ENCODE measurements at regions not wholly inside any gene's neighbourhood (a gene's known extent, or its start where the extent isn't known, plus 50 kb on each side); places are given as distances from the start of the nearest gene placed in this dataset.
"Not testable (repeated sequence)": the region's sequence is repeated elsewhere in the genome, so short reads cannot be mapped to it uniquely, and the experiment has no call there.

DNA sequence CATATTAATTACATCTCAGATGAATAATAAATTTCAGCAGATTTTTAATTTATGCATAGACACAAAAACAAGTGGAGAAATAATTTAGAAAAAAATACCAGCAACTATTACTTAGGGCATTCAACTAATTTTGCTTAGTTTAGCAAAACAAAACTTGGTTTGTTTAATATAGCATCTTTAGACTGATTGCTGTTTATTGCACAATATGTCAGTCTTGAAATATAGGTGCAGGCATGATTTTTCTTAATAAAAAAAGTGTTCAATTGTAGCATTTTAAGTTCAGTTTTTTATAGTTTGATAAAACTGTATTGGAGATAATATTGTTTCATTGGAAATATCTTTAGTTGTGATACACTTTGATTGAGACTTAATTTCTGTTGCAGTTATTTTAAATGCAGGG, 161.2 kb upstream of the KCNH8 start:
- DNase-seq, result no peak

DNA sequence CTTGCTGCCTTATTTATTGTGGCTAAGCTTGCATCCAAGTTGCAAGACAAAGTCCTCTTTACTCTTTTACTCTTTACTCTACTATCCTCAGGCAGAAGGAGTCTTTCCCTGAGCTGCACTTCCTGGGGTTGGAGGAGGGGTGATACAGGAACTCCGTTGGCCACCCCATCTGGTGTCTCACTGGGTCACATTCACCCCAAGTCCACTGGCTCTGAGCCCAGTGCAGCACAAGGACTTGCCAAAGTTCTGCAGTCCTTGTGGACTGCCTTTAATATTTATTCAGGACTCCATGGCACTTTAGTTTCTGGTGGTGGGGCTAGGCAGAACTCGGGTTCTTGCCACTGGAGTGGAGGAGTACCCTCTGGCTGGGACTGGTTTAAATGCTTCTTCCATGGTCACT, 165.4 kb upstream of the KCNH8 start:
- DNase-seq, result no peak

DNA sequence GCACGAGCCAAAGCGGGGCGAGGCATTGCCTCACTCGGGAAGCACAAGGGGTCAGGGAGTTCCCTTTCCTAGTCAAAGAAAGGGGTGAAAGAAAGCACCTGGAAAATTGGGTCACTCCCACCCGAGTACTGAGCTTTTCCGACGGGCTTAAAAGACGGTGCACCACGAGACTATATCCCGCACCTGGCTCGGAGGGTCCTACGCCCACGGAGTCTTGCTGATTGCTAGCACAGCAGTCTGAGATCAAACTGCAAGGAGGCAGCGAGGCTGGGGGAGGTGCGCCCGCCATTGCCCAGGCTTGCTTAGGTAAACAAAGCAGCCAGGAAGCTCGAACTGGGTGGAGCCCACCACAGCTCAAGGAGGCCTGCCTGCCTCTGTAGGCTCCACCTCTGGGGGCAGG, 172.2 kb upstream of the KCNH8 start:
- DNase-seq, result not testable (repeated sequence)

DNA sequence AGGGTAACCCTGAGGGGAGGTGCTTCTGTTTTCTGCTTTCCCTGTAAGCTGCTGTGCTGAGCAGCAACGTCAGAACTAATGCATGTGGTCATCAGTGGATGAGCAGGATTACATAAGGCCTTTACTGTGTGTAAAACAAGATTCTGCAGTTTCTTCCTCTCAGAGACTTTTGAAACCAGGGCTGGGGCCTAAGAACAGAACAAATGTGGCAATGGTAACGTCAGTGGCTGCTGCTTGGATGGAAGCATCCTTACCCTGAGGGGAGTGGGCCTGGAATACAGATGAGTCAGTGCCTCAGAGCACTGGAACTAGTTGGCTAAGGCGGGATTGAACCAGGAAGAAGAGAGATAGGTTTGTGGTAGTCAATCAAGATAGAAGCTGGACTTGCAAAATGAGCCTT, 180.2 kb upstream of the KCNH8 start:
- DNase-seq, result no peak

DNA sequence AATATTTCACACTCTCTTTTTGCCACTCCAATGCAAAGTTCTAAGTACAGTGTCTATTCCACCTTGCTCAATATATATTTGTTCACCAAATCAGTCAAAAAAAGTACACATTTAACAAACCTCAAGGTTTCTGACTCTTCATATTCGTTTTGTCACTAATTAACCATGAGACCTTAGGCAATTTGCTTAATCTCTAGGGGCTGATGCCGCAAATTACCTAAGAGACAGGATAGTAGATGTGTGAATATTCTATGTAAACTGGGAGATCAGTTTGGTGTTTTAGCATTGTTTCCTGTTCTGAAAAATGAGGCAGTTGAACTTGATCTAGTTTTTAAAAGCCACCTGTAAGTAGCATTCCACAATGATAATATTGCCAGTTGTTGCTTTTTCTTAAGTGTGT, 182.5 kb upstream of the KCNH8 start:
- no peak for DNase-seq

DNA sequence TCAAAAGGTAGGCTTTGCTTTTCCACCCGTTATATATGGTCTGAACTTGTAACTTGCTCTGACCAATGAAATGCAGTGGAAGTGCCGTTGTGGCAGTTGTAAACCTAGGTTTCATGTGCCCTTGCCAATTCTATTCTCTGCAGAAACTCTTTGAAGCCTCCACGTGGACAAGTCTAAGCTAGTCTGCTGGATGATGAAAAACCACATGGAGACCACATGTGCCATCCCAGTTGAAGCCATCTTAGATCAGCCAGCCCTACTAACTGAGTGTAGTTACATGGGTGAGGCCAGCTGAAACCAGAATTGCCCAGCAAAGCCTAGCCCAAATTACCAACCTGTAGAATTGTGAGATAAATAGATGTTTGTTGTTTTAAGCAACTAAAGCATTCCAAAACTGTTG, 183.7 kb upstream of the KCNH8 start:
- no peak for DNase-seq

DNA sequence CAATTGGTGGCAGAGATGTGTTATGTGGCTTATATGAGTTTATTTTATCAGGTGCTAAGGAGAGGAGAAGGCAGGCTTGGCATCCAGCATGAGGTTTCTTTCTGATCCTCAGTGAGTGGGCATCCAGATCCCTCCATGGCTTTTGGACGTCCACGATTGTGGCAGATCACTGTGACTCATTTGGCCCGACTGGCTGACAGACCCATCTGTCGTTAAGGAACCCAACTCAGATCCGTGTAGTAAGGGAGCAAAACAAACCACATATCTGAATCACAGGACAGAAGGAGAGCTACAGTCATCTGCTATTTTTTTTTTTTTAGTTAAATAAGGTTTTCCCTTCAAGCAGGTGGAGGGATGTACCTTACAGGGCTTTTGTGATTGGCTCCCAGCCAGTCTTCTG, 197.0 kb upstream of the KCNH8 start:
- no peak for DNase-seq

DNA sequence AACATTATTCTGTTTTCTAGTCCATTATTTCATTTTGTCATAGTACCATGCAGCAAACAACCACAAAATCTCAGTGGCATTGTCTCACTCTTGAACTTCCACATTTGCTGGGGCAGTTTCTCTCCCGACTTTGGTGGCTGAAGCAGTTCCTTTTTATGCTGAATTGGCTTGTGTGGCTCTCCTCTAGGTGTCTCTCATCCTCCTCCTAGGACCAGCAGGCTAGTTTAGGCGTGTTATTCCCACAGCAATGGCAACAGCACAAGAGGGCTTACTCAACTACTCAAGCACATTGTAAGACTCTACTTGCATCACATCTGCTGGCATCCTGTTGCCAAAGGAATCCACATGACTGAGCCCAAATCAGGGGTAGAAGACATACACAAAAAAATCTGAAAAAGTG, 201.8 kb upstream of the KCNH8 start:
- DNase-seq, result no peak

DNA sequence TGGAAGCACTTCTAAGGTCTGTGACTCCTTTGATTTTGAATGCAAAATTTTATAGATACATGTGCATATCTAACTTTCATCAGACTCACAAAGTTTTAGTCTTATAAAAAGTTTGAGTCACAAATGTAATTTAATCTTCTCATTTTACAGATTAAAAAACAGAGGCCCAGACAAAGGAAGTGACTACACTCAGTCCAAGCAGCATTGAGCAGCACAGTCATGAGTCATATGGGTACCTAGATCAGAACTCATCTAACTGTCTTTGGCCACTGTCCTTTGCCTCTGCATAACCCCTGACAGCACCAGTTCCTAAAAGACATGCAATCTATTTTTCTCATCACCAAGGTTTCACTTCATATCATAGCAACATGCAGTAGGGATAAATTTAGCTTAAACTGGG, 210.7 kb upstream of the KCNH8 start:
- DNase-seq, result no peak

DNA sequence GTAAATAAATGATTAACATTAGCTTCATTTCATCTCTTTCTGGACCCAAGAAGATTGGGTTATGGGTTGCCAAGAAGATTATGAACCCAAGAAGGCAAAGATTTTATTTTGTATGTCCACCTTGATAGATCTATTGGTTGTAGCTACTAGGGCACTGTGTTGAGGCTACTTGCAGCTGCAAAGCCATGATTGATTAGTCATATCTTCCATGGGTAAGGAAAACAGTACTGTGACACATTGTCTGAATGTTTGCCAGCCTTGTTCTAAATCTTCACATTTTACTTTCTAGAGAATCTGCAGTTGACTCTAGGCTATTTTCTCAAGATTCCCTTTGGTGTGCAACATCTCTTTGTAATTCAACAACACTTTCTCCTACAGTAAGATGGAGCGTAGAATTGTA, 229.2 kb upstream of the KCNH8 start:
- DNase-seq, result no peak

DNA sequence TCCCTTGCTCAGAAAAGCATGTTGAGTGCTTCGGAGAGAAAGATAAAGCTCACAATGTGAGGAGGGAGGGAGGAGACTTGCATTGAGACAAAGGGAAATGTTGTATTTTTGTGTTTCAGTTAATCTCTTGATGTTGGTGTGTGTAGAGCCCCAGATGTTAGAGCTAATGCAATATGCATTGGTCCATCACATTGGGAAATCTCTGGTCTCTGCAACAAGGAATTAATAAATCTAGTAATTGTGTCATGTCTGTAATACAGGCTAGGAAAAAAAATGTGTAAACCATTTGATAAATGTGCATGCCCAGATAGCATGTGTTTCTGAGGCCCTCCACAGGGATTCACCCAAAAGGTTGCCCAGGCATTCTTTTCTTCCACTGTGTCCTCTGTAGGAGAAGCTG, 230.4 kb upstream of the KCNH8 start:
- no peak for DNase-seq

DNA sequence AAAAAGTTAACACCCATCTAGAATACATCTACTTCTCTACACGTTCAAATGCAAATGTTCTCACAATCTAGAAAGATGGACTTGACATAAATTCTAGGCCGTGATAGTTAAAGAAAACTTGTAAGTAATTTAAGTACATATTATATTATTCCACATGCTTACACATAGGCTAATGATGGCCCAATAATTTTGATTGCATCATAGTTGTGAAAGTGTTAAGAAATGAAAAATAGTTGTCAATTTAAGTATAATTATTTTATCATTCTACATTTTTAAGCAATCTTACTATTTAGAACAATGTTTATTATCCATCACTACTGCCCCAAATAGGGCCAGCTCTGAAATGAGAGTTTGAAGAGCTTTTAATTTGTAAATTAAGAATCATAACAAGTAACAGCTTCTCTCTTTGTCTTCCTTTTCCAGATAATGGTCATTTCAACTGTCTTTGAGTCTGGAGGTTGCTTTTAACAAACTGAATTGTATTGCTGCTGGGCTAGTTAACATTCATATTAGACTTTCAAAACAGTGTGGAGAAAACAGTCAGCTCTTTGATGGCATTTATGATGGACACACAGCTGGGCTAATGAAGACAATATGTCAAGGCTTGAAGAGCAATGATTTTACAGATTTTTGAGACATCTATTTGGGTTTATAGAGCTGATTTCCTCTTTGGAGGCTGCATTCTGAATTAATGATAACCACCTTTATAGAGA, 246.1 kb upstream of the KCNH8 start:
- DNase-seq, result no peak

DNA sequence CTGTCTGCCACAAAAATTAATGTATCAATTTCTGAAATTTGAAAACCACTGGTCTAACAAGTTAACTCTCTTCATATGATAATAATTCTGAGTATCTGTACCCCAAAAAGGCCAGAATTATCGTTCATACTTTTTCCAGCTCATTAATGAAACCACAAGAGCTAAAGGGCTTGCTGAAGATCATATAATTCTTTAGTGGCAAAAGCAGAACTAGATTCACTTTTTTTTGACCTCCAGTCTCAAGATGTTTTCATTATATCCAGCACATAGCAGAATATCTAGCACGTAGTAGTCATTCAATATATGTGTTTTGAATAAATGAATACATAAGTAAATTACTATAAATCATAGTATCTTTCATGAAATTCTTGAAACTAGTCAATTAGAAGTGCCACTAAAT, 246.7 kb upstream of the KCNH8 start:
- no peak for DNase-seq

DNA sequence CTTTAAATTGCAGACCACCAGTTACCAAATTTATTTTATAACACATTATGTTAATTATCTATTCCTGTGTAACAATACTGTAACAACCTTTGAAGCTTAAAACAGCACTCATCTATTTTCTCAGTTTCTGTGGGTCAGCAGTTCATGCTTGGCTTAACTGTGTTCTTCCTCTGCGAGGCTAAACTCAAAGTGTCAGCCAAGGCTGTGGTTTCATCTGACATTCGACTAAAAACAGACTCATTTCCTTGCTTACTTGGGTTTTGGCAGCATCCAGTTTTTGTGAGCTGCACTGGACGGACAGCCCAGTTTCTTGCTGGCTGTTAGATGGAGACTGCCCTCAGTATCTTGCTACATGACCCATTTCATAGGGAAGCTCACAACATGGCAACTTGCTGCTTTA, 247.3 kb upstream of the KCNH8 start:
- no peak for DNase-seq

DNA sequence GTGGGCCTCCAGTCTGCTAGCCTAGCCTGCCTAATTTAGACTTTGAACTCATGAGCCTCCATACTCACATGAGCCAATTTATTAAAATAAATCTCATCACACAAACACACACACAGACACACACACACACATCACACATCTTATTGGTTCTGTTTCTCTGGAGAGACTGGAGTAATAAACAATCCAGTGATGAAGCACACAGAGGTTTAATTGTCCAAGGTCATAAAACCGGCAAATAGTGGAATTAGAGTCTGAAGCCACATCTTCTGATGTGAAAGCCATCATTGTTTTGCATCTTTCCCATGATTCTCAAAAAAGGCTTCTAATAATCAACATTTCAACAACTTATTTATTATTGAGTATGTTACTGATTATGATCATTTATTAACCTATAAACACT, 249.4 kb upstream of the KCNH8 start:
- DNase-seq, result no peak

DNA sequence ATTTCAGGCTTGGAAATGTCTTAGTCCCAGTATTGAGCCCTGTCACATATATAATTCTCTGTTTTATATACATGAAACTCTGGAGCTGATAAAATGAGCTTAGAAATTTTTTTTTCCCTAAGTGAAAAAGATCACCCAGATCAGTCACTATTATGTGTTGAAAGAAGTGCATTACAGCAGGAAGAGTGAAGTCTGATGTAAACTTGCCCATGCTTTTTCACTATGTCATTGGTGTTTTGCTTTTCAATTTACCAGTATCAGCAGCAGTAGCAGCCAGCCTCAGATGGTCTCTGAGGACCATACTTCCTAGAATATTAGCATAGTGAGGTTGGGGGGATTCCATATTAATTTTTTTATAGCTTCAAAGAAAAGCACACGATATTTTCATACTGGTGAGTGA, 255.6 kb upstream of the KCNH8 start:
- DNase-seq, result no peak

DNA sequence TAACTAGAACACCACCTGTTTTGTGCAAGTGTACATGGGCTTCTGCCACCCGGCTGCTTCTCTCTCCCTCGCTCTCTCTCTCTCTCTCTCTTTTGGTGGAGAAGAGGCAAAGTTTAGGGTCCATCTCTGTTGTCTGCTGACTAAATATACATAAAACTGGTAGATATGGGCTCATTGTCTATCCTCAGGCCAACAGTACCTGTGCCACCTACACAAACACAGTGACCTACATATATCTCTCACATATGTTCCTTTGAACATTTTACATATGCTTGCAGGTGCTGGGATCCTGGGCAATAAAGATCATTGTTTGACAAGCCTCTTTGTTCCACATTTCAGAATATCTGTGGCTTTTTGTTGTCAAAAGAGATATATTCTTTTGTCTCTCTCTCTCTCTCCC, 256.3 kb upstream of the KCNH8 start:
- DNase-seq, result no peak

DNA sequence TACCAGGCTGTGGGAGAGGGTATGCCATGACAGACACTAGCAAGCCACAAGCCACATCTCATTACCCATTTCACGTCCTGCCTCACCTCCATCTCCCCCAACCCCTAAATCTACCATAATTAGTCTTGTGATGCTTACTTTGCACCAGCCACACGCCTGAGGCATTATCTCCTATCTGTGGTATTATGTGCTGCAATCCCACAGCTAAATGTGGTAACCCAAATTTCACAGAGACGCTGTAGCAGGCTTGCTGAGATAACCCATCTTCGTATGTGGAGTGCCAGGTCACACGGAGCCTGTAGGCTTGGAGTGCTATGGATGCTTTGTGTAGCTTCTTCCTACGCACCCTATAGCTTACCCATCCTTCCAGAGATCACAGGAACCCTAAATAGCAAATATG, 256.7 kb upstream of the KCNH8 start:
- DNase-seq, result no peak

DNA sequence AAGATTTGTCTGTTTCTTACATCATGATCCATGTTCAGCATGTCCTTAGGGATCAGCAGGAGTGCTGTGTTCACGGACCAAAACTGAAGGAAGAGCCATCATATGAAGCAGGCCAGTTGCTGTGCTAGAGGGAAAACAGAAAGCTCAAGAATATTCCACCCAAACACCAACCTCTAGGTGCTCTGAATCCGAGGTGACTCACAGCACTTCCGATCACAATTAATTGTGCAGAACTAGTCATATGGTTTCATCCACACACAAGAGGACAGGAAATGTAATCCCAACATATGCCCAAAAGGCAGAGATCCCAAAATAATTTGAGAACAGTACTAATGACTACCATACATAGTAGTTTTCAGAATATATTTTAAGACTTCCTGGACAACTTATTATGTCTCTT, 257.9 kb upstream of the KCNH8 start:
- DNase-seq, result no peak

DNA sequence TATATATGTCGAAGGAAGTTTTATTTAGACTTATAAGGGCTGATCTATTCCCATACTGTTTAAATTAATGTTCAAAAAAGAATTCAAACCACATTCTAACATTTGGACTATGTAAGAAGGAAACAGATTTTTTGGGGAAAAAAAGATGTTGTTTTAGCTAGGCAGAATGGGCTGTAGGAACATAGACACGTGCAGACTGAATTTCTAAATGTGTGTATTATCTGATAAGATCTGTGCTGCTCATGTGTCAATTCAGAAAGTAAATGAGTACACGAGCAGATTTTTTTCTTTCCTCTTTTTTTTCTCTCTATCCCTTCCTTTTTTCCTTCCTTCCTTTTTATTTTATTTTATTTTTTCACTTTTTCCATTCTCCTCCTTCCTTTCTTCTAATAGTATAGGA, 259.5 kb upstream of the KCNH8 start:
- DNase-seq, result no peak

DNA sequence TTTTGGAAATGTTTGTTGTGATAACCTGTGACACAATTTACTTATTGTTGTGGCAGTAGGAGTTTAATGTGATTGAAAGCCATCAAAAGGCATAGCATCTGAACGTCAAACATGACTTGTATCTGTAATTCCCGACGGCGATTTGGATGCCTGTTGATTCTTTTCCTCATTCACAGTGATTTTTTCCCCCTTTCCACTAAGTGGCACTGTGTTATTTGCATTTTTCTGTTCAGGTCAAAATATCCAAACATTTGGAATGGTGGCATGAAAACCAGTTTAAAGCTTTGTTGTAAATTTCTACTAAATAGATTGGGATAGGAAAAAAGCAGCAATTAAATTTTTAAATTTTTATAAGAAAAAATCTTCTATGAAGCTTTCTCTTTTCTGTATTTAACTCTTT, 259.9 kb upstream of the KCNH8 start:
- DNase-seq, result no peak

DNA sequence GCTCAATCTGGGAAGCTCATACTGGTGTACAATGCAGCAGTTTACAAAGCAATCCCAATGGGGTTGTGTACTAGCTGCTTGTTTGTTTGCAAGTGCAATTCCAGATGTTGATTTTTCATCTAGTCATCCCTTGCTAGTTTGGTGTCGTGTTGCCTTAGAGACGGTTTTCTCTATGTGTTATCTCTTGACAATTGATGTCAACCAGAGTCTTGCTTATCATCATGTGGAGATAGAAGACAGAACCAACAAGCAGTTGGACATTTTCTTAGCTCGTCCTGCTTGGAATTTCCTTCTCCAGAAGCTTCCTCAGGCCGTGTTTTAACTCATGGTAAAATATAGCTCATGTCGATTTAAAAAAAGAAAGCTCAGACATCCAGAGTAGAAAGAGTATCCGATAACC, 262.0 kb upstream of the KCNH8 start:
- no peak for DNase-seq

DNA sequence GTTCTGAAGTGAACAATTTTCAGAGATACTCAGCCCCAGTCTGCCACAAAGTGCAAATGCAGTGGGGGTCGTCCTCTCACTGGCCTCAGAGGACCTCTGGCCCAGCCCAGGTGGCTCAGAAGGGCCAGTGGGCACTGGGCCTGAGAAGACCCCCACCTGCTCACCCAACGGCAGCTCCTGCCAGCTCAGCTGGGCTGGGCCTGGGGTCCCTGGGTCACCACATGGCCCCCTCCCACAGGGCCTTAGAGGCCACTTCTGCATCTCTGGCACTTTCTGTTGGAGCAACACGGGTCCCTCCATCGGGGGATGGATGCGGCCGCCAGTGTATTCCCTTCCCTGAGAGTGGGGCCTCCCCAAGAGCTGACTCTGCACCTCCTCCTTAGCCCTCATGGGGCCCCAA, 262.7 kb upstream of the KCNH8 start:
- DNase-seq, result no peak

DNA sequence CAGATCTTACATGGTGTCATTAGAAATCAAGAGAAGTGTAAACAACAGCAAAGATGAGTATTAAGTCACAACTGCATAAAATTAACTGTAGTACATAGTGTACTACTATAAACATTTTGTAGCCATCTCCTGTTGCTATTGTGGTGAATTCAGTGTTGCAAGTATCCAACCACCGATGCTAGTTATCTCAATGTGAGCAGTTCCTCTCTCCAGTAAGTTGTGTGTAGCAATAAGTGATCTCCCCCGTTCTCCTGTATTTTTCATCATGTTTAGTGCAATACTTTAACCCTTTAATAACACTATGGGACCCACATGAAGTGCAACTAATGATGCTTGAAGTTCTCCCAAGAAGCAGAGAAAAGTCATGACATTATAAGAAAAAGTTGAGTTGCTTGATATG, 264.7 kb upstream of the KCNH8 start:
- DNase-seq, result no peak

DNA sequence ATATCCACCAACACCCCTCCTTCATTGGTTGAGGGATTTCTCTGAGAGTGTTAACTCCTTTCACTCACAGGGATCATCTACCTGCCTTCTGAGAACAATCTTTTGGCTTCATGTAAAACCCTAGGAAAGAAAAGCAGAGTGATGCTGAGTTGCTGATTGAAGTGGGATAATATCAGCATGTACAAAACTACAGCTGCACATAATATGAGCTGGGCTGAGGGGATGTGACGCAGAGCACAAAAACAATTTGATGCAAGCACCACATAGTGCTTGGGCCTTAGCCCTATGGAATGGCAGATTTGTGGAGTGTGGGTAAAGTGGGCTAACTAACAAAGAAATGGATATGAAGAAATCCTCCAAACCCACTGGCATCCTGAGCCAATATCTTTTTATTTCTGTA, 267.6 kb upstream of the KCNH8 start:
- DNase-seq, result no peak

DNA sequence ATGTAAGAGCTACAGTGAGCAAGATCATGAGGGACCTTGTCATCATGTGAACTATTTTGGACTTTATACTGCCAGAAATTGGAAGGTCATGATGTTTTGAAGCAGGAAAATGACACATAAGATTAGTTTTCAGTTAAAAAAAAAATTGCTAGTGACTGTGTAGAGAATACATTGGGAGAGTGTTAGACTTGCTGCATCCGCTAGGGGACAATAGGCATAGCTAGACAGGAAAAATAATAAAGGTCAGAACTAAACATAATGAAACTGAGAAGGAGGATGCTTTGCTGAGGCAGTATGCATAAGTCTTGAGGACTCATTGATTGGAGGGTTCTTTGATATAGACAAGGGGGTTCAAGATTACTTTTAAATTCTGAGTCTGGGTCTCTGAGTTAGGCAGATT, 275.8 kb upstream of the KCNH8 start:
- no peak for DNase-seq

Measured in DMS 273 treated with DMSO at 0.1 percent for 48 hours (cell line).